Superior temporal gyrus (tissue), 1 donor: ENCODE measurements at regions not wholly inside any gene's neighbourhood (a gene's known extent, or its start where the extent isn't known, plus 50 kb on each side); places are given as distances from the start of the nearest gene placed in this dataset.
"Not testable (repeated sequence)": the region's sequence is repeated elsewhere in the genome, so short reads cannot be mapped to it uniquely, and the experiment has no call there.

Experiments
- DNase-seq: peaks from one replicate; pipeline ENCODE4 v3.0.0-alpha.2; 2016; ENCODE audit errors: extremely low spot score

DNA sequence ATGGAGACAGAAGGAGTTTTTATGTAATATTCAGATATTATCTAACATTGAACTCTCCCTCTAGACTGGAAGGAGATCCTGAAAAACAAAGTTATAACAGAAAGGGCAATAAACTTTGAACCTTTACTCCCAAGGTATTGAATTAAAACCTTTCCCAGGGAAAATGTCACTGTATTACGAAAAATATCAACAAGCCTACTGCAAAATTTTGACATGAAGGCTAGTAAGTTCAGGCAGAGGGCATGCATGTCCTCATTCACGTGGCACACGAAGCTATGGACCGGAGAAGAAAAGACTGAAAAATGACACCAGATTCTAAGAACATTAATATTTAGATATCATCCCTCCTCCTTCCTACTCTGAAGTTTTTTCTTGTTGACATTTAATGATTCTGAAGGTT is 638.8 kb downstream of the LRRC70 start:
- DNase-seq, result no peak

DNA sequence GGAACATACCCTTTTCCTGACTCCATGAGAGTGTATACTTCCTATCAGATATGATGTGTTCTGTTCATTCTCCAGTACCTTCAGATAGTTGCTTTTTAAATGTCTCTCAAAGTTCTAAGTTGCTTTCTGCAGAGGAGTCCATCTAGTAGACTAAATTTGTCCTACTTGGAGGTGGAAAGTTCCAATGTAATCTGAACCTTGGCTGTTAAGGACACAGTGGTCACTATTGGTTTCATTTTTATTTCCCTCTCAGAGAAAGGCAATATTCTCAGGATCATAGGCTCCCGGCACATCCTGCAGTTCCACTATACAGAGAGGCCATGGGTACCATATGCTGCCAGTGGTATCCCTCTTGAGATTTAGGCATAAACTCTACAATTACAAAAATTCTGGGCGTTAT is 634.6 kb downstream of the LRRC70 start:
- DNase-seq, result no peak

DNA sequence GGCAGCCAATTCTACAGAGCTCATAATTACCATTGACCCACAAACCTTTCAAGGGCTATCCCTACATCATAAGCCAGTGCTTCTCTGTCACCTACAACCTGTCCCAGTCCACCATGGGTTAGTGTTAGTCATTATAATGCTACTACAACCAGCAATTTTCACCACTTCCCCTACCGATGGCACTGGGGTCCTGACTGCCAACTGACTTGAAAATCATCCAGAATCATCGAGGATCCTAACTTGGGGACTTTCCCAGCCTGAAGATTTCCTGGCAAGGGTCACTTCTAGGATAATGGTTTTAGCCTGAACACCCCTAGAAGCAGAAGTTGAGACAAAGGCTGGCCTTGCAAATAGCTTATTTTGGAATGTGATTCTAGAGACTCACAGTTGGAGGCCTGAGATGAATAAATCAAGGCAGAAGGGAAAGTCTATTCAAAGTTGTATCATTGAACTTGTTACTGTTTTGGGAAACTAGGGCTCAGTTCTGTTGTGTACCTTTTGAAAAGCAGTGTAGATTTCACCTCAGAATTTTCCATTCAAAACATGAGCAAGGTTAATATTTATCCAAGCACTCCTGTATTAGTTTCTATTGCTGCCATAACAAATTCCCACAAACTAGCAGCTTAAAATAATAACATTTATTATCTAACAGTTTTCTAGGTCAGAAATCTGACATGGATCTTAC is 633.0 kb downstream of the LRRC70 start:
- peak; percentile 13 for DNase-seq

- DNase-seq, result no peak
Observed at GRCh38 chr5:63205976-63206375, 627.4 kb downstream of the LRRC70 start.

GRCh38 chr5:63201738-63202137 is 623.1 kb downstream of the LRRC70 start:
- no peak for DNase-seq

GRCh38 chr5:63194126-63194525 is 615.5 kb downstream of the LRRC70 start:
- DNase-seq, result no peak

DNA sequence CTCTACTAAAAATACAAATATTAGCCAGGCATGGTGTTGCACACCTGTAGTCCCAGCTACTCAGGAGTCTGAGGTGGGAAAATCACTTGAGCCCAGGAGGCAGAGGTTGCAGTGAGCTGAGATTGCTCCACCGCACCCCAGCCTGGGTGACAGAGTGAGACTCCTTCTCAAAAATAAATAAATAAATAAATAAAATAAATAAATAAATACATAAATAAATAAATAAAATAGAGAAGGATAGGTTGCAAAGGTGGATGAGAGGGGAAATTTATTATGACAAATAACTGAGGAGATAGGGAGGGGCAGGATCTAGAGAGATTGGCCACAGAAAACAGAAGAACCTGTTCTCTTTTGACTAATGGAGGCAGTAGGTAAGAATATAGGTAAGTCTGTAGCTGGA is 601.6 kb downstream of the LRRC70 start:
- not testable (repeated sequence) for DNase-seq

DNA sequence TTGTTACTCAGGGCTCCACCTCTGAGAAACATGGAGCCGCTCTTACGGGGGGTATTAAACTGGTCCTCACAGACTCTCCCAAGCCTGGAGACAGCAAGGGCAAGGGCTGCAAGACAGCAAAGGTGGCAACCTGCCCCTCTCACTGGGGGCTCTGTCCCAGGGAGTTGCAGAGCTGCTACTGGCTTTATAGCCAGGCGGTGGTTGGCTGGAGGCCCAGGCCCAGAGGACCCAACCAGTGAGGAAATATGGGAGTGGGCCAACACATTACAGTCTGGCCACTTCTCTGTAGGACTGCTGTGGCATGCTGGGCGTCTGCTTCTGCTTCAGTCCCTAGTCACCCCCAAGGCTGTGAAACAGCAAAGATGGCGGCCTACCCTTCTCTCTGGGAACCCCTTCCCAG is 597.2 kb downstream of the LRRC70 start:
- no peak for DNase-seq

- DNase-seq, result no peak
Observed at GRCh38 chr5:63170486-63170885, 591.9 kb downstream of the LRRC70 start.

GRCh38 chr5:63164838-63165535 is 586.4 kb downstream of the LRRC70 start:
- DNase-seq, result no peak

DNA sequence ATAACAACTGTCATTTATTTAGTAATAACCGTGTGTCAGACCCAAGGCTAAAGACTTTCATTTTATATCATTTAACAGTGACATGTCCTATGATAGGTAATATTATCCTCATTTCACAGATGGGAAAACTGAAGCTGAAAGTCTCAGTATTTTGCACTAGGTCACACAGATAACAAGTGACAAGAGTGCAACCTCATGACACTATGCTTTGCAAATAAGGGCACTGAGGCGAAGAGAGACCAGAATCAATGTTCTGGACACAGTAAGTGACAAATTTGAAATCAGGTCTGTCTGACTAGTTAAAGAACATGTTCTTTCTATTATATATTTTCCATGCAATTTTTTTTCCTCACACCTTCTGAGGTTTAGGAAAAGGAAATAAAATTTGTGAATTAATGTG is 585.7 kb downstream of the LRRC70 start:
- DNase-seq, result no peak

- no peak for DNase-seq
Observed at GRCh38 chr5:63155310-63155631, 576.7 kb downstream of the LRRC70 start.

DNA sequence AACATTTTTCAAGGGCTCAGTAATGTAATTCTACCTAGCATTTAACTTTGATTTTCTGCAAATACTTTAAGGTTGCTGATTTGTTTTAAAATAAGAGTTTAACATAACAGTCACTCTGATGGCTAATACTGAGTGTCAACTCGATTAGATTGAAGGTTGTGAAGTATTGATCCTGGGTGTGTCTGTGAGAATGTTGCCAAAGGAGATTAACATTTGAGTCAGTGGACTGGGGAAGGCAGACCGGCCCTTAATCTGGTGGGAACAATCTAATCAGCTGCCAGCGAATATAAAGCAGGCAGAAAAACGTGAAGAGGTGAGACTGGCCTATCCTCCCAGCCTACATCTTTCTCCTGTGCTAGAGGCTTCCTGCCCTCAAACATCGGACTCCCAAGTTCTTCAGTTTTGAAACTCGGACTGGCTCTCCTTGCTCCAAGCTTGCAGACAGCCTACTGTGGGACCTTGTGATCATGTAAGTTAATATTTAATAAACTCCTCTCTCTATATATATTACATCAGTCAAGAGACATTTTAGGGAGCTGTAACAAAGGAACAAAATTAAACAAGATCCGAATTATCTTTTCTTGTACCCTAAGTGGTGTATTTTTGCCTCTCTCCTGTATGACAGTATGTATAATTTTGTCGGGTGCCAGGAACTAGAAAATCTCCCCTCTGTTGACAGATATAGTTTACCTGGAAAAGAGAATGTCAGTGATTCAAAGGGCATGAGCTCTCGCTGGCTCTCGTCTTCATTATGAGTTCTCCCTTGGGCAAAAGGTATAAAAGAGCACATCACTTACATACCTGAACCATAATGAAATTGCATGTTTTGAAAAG is 576.1 kb downstream of the LRRC70 start:
- no peak for DNase-seq

DNA sequence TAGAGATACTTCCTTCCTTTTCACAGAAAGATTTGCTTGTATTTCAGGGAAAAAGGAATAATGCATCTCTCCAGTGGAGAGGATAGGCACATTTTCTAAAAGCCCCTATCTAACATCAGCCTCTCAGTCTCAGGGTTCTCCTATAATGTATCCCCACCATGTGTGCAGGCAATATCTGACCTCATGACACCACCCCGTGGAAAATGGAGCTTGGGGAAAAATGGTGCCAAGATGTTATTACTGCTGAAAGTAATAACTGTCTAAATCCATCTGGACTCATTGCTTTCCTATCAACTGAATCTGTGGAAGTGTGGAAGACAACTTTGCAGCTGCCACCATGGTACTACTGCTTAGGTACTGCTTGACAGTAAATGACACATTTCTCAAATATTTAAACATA is 574.3 kb downstream of the LRRC70 start:
- DNase-seq, result no peak

- no peak for DNase-seq
Observed at GRCh38 chr5:63145167-63145566, 566.5 kb downstream of the LRRC70 start.

- DNase-seq, result no peak
Observed at GRCh38 chr5:63141591-63141990, 563.0 kb downstream of the LRRC70 start.

- DNase-seq, result no peak
Observed at GRCh38 chr5:63135291-63135690, 556.7 kb downstream of the LRRC70 start.

DNA sequence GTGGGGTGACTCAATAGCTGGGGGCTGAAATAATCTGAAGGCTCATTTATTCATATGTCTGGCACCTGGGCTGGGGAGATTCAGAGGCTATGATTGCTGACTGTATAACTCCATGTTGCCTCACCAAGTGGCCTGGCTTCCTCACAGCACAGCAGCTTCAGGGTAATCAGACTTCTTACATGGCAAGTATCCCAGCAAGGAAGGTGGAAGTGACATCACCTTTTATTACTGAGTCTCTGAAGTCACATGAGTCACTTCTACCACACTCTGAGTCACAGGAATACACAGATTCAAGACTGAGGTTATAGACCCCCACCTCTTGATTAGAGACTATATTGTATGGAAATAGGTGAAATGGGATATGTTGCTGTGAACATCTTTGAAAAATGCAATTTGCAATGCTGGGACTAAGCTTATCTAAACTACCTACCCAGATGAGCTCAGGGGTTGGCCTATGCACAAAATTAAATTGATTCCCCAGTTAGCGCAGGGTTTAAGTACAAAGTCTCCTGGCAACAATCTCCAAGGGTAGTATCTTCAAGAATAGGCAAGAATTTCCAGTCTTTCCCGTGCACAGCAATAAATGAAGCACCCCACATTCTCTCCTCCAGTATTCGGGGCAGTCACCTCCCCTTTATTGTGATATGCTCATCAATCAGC is 553.1 kb downstream of the LRRC70 start:
- no peak for DNase-seq

DNA sequence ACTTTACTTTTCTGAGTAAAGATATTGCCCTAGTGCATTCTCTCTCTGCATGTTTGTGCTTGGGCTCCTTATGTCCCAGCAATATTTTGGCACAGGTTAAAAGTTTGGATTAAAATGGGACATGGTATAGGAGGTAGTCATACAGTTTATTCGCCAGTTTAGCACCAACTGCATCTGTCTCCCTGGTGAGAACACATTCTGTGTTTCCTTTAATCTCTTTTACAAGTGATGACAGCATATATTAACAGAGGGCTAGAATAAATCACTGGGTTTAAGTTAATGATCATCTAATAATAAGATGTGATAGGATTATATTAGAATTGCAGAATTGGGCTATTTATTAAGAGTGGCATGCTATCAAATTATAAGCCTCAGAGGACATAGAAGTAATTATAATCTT is 550.1 kb downstream of the LRRC70 start:
- no peak for DNase-seq

- DNase-seq, result no peak
Observed at GRCh38 chr5:63128018-63128417, 549.4 kb downstream of the LRRC70 start.

- no peak for DNase-seq
Observed at GRCh38 chr5:63127054-63127453, 548.4 kb downstream of the LRRC70 start.

GRCh38 chr5:63125862-63126261 is 547.2 kb downstream of the LRRC70 start:
- peak; percentile 45 for DNase-seq
